OCI-LY7 (cell line): ENCODE measurements at regions not wholly inside any gene's neighbourhood (a gene's known extent, or its start where the extent isn't known, plus 50 kb on each side); places are given as distances from the start of the nearest gene placed in this dataset.

ENCODE experiments used
- BruUV-seq: library from RNA; stranded (reverse); fragments of 400-500 nt; replicated peaks from 2 replicates; lab custom pipeline; 2021; lab: Mats Ljungman, UMichigan
- CTCF ChIA-PET: fragments of 300-600 bp; sonication (Branson Sonifier 250); formaldehyde crosslinking; loops from one replicate; lab custom pipeline; 2022; ENCODE audit warnings: antibody characterized with exemption; ENCODE audit not compliant: unreplicated experiment; lab: Charles Lee
- POLR2A ChIA-PET: fragments of 300-600 bp; sonication (Branson Sonifier 250); formaldehyde crosslinking; loops from one replicate; lab custom pipeline; 2022; ENCODE audit warnings: antibody characterized with exemption; lab: Charles Lee
- DNase-seq: peaks from one replicate; pipeline ENCODE4 v3.0.0-alpha.2; 2015; ENCODE audit warnings: low spot score
- H2AFZ ChIP-seq: fragments of 200-600 bp; sonication (generic), shearing (Covaris generic); 2 replicates; pipeline ENCODE4 v1.6.1; 2014; ENCODE audit warnings: mild to moderate bottlenecking, antibody characterized with exemption, low read length, moderate library complexity
- H3K27ac ChIP-seq: fragments of 200-600 bp; sonication (generic); 2 replicates; pipeline ENCODE4 v1.5.1; 2014; ENCODE audit warnings: mixed run types, low read depth, mild to moderate bottlenecking, moderate library complexity, low read length, inconsistent platforms; ENCODE audit not compliant: poor library complexity, severe bottlenecking
- H3K36me3 ChIP-seq: fragments of 200-600 bp; sonication (generic); 2 replicates; pipeline ENCODE4 v1.6.1; 2014; ENCODE audit warnings: mild to moderate bottlenecking, antibody characterized with exemption, low read length, moderate library complexity, mixed read lengths; ENCODE audit not compliant: insufficient read depth
- H3K4me1 ChIP-seq: fragments of 200-600 bp; sonication (generic); 2 replicates; pipeline ENCODE4 v1.5.1; 2014; ENCODE audit warnings: mild to moderate bottlenecking, low read length; ENCODE audit not compliant: insufficient read depth, poor library complexity, severe bottlenecking
- H3K4me2 ChIP-seq: fragments of 200-600 bp; sonication (generic); 2 replicates; pipeline ENCODE4 v1.6.1; 2014; ENCODE audit warnings: mild to moderate bottlenecking, low read length
- H3K4me3 ChIP-seq: fragments of 200-600 bp; sonication (generic); 2 replicates; pipeline ENCODE4 v1.5.1; 2014; ENCODE audit warnings: mild to moderate bottlenecking, low read depth, low read length; ENCODE audit not compliant: poor library complexity, severe bottlenecking
- H3K79me2 ChIP-seq: fragments of 200-600 bp; sonication (generic); 2 replicates; pipeline ENCODE4 v1.6.1; 2016; ENCODE audit warnings: low read depth, mild to moderate bottlenecking, low read length, moderate library complexity, mixed read lengths; ENCODE audit not compliant: insufficient read depth
- H3K9me2 ChIP-seq: fragments of 200-600 bp; sonication (generic); 2 replicates; pipeline ENCODE4 v1.6.1; 2016; ENCODE audit warnings: mild to moderate bottlenecking, low read length, mixed read lengths; ENCODE audit not compliant: insufficient read depth
- H3K9me3 ChIP-seq: fragments of 200-600 bp; sonication (generic); 2 replicates; pipeline ENCODE4 v1.6.1; 2014; ENCODE audit warnings: mild to moderate bottlenecking, mixed run types, low read length, mixed read lengths
- H4K20me1 ChIP-seq: fragments of 200-600 bp; sonication (generic); 2 replicates; pipeline ENCODE4 v1.6.1; 2014; ENCODE audit warnings: mild to moderate bottlenecking, antibody characterized with exemption, low read length, moderate library complexity, mixed read lengths; ENCODE audit not compliant: insufficient read depth
- EZH2phosphoT487 ChIP-seq: fragments of 200-600 bp; sonication (generic); IDR thresholded peaks from 2 replicates; pipeline ENCODE4 v1.6.1; 2018; ENCODE audit warnings: low read depth, borderline replicate concordance, mild to moderate bottlenecking, mixed run types, antibody characterized with exemption, low read length, moderate library complexity, mixed read lengths
- intact Hi-C: fragments of 100-400 bp; cut with micrococcal nuclease; formaldehyde crosslinking; loops from one replicate; pipeline ENCODE4 v1.10.0; 2022; ENCODE audit not compliant: unreplicated experiment
- TF ChIP-seq, protein P1 (sequence below): fragments of 200-600 bp; sonication (generic); conservative IDR thresholded peaks from 2 replicates; pipeline ENCODE4 v1.5.1; 2014; ENCODE audit warnings: mild to moderate bottlenecking, antibody characterized with exemption, low read length, moderate library complexity, mixed read lengths

DNA sequence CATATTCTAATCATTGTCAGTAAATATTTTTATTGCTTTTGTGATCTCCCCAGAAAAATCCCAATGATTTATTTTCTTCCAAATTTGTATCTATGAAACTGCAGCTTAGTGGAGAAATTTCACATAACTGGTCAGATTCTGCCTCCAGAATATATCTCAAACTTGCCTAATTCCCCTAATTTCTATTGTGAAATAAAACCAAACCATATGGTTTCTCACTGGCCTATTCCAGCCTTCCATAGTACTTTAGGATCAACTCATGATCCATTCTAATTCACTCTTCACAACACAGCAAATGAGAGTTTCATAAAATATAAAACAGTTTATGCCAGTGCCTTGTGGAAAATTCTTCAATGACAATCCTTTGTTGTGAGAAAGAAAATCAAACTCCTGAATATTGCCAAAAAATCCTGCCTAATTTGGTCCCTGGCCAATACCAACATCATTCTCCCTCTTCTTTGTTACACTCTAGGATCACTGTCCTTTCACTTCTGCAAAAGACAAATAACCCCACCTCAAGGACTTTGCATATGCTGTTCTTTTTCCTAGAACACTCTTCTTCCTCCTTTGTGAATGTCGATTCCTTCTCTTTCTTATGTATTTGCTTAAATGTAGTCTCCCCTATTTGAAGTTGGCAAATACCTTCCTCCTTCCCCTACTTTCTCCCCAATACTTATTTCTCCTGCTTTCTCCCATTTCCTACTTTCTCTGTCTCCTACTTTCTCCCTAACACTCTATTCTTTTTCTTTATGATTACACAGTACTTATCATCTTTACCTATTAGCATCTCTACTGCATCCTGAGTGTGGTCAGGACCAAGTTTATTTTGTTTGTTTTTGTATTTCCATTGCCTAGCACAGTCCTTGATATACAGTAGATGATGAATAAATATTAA lies 587.5 kb downstream of the RFPL4B start:
- ChIA-PET POLR2A (no interaction called here), CTCF (no interaction called here)
- no peak overlapping the region for H2AFZ ChIP-seq
- no peaks in the 10 kb centered on the region for H3K4me1 ChIP-seq
- H3K9me2 ChIP-seq = no peaks in the 10 kb centered on the region
- no peak for TF ChIP-seq EZH2phosphoT487
- TF ChIP-seq, protein P1, sequence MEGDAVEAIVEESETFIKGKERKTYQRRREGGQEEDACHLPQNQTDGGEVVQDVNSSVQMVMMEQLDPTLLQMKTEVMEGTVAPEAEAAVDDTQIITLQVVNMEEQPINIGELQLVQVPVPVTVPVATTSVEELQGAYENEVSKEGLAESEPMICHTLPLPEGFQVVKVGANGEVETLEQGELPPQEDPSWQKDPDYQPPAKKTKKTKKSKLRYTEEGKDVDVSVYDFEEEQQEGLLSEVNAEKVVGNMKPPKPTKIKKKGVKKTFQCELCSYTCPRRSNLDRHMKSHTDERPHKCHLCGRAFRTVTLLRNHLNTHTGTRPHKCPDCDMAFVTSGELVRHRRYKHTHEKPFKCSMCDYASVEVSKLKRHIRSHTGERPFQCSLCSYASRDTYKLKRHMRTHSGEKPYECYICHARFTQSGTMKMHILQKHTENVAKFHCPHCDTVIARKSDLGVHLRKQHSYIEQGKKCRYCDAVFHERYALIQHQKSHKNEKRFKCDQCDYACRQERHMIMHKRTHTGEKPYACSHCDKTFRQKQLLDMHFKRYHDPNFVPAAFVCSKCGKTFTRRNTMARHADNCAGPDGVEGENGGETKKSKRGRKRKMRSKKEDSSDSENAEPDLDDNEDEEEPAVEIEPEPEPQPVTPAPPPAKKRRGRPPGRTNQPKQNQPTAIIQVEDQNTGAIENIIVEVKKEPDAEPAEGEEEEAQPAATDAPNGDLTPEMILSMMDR = no peak
- H3K36me3 ChIP-seq = no peaks in the 10 kb centered on the region
- H3K4me3 ChIP-seq = no peak overlapping the region
- H3K9me3 ChIP-seq = no peaks in the 10 kb centered on the region
- no peaks in the 10 kb centered on the region for H4K20me1 ChIP-seq
- no peaks in the 10 kb centered on the region for H3K79me2 ChIP-seq
- no peak for DNase-seq
- intact Hi-C loops = no loop called here
- no peak overlapping the region for H3K4me2 ChIP-seq
- no peak overlapping the region for H3K27ac ChIP-seq
- BruUV-seq = no TSS peak

DNA sequence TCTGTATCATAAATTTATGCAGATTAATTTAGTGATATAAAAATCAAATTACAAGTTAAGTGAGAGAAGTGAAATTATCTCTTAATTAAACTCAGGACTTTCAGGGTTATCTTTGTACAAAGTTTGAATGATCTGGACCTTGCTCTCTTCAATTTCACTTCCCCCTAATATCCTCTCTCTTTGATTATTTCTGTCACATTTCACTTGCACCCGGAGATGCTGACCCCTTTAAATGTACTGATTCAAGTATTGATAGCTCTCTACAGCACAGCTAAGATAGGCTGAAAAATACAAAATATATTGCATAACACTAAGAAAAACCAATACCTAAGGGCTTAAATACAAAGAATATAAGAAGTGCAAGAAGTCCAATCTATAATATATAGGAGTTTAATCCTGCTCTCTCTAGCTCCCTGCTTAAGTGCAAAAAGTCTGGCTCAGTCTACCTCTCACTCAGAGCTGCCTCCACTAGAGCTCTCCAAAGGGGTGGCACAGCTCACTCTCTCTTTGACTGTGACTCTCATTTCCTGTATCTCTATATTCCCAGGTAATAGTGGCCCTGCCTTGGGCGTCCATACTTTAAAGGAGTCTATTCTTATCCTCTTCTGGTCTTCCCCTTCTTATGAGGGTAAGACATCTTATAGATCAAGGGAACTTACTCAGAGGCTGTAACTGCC lies 588.4 kb downstream of the RFPL4B start:
- no peaks in the 10 kb centered on the region for H3K4me1 ChIP-seq
- intact Hi-C loops = no loop called here
- TF ChIP-seq EZH2phosphoT487 = no peak
- TF ChIP-seq, protein P1 = no peak
- no peak for DNase-seq
- no peaks in the 10 kb centered on the region for H3K9me2 ChIP-seq
- CTCF ChIA-PET = no interaction called here
- no peak overlapping the region for H3K27ac ChIP-seq
- H4K20me1 ChIP-seq = no peaks in the 10 kb centered on the region
- H3K4me2 ChIP-seq = no peak overlapping the region
- no peak overlapping the region for H3K4me3 ChIP-seq
- H3K79me2 ChIP-seq = no peaks in the 10 kb centered on the region
- no peaks in the 10 kb centered on the region for H3K9me3 ChIP-seq
- H2AFZ ChIP-seq = no peak overlapping the region
- no peaks in the 10 kb centered on the region for H3K36me3 ChIP-seq
- POLR2A ChIA-PET = interaction anchor here (0.5 kb wide), 1 partner anchor 815 kb away, joined by 4 read pairs; no protein-coding TSS in a partner anchor
- no TSS peak for BruUV-seq
